GM12878 (cell line): ENCODE measurements at regions not wholly inside any gene's neighbourhood (a gene's known extent, or its start where the extent isn't known, plus 50 kb on each side); places are given as distances from the start of the nearest gene placed in this dataset.
A peak's percentile ranks its signal among the peaks of the same experiment; 100 is the strongest.

Experiments
- ATAC-seq: fragments of 200-7000 bp; cut with Tn5 transposase; 3 replicates; pipeline ENCODE4 v1.9.1; 2020; ENCODE audit warnings: mild to moderate bottlenecking, moderate library complexity
- BruUV-seq: library from RNA; stranded (reverse); fragments of 400-500 nt; replicated peaks from 2 replicates; lab custom pipeline; 2021; lab: Mats Ljungman, UMichigan
- CTCF ChIA-PET: fragments of 300-600 bp; sonication (Branson Sonifier 250); formaldehyde crosslinking; extraction: SDS; loops from one replicate; lab custom pipeline; 2021; ENCODE audit warnings: inconsistent platforms; lab: Yijun Ruan, JAX
- POLR2A ChIA-PET: fragments of 350-600 bp; formaldehyde crosslinking; extraction: SDS; loops from one replicate; lab custom pipeline; 2021; ENCODE audit warnings: inconsistent platforms; lab: Charles Lee
- RAD21 ChIA-PET: fragments of 300-600 bp; sonication (Branson Sonifier 250); formaldehyde crosslinking; loops from one replicate; lab custom pipeline; 2023; ENCODE audit warnings: antibody characterized with exemption; ENCODE audit not compliant: unreplicated experiment; lab: Charles Lee
- SMC1A ChIA-PET: fragments of 300-600 bp; sonication (Branson Sonifier 250); formaldehyde crosslinking; loops from one replicate; lab custom pipeline; 2023; ENCODE audit not compliant: unreplicated experiment, uncharacterized antibody; lab: Charles Lee
- DNase-seq: peaks from one replicate; pipeline ENCODE4 v3.0.0-alpha.2; 2011; ENCODE audit warnings: low read depth, low spot score
- FAIRE-seq: peaks from 3 replicates; lab custom pipeline; 2011; peaks lifted over from hg19 to GRCh38; lab: Jason Lieb, UNC
- H2AFZ ChIP-seq: 2 replicates; pipeline ENCODE4 v1.6.0; 2011; ENCODE audit warnings: low read depth, low read length, control low read depth; ENCODE audit not compliant: control insufficient read depth
- H3K27ac ChIP-seq: 2 replicates; pipeline ENCODE4 v1.5.1; 2011; ENCODE audit warnings: control low read depth; ENCODE audit not compliant: control insufficient read depth, insufficient read depth
- H3K27me3 ChIP-seq, 2 experiments: replicated peaks in 1 of 2; 2 replicates each; pipeline versions ENCODE4 v1.6.0 to v1.6.1; 2011; ENCODE audit warnings: low read length in 1 of 2; ENCODE audit not compliant: control insufficient read depth in 2 of 2, insufficient read depth in 2 of 2
- H3K36me3 ChIP-seq, 2 experiments: 2 replicates each; pipeline ENCODE4 v1.5.1; 2011; ENCODE audit warnings: low read length in 1 of 2; ENCODE audit not compliant: control insufficient read depth in 2 of 2, insufficient read depth in 2 of 2
- H3K4me1 ChIP-seq: 2 replicates; pipeline ENCODE4 v1.6.1; 2011; ENCODE audit warnings: mild to moderate bottlenecking, low read length, moderate library complexity, mixed read lengths; ENCODE audit not compliant: control insufficient read depth, insufficient read depth
- H3K4me2 ChIP-seq: 2 replicates; pipeline ENCODE4 v1.6.0; 2011; ENCODE audit warnings: control low read depth; ENCODE audit not compliant: control insufficient read depth, insufficient read depth
- H3K4me3 ChIP-seq: fragments of 200-600 bp; sonication (generic); 2 replicates; pipeline ENCODE4 v1.5.1; 2016
- H3K79me2 ChIP-seq: 2 replicates; pipeline ENCODE4 v1.6.0; 2011; ENCODE audit warnings: low read length; ENCODE audit not compliant: control insufficient read depth, insufficient read depth
- H3K9ac ChIP-seq: 2 replicates; pipeline ENCODE4 v1.8.0; 2011; ENCODE audit warnings: low read length, control low read depth, mixed read lengths; ENCODE audit not compliant: control insufficient read depth, insufficient read depth
- H3K9me3 ChIP-seq: replicated peaks from 3 replicates; pipeline ENCODE4 v1.5.1; 2011; ENCODE audit warnings: mild to moderate bottlenecking, low read length; ENCODE audit not compliant: control insufficient read depth, insufficient read depth
- H4K20me1 ChIP-seq: 2 replicates; pipeline ENCODE4 v1.6.0; 2011; ENCODE audit not compliant: control insufficient read depth, insufficient read depth
- ATF7 ChIP-seq: fragments of 450-650 bp; IDR thresholded peaks from 2 replicates; pipeline ENCODE4 v1.6.1; 2016; ENCODE audit warnings: low read depth, mild to moderate bottlenecking
- CREB1 ChIP-seq: IDR thresholded peaks from 2 replicates; pipeline ENCODE4 v1.6.1; 2012; ENCODE audit warnings: low read depth, mild to moderate bottlenecking, inconsistent platforms
- DPF2 ChIP-seq: fragments of 450-650 bp; IDR thresholded peaks from 2 replicates; pipeline ENCODE4 v1.6.1; 2017; ENCODE audit warnings: mild to moderate bottlenecking
- EGR1 ChIP-seq, 2 experiments: IDR thresholded peaks; 1 replicate in 1 of 2; 2 replicates in 1 of 2; pipeline ENCODE4 v1.6.1; 2011 to 2012; ENCODE audit warnings: low read depth in 2 of 2, low read length in 2 of 2, borderline replicate concordance in 1 of 2, mild to moderate bottlenecking in 1 of 2, moderate library complexity in 1 of 2
- FOS ChIP-seq: IDR thresholded peaks from 3 replicates; pipeline ENCODE4 v1.6.1; 2011; ENCODE audit warnings: borderline replicate concordance; ENCODE audit not compliant: insufficient read length; ENCODE audit errors: extremely low read depth
- IKZF1 ChIP-seq: fragments of 450-650 bp; conservative IDR thresholded peaks from 2 replicates; pipeline ENCODE4 v1.6.1; 2017; ENCODE audit warnings: antibody characterized with exemption, mild to moderate bottlenecking
- IKZF2 ChIP-seq, 2 experiments: fragments of 450-650 bp; IDR thresholded peaks; 2 replicates each; pipeline ENCODE4 v1.6.1; 2017; ENCODE audit warnings: mild to moderate bottlenecking in 2 of 2, moderate library complexity in 2 of 2
- NBN ChIP-seq: fragments of 450-650 bp; IDR thresholded peaks from 2 replicates; pipeline ENCODE4 v1.6.1; 2016
- RELA ChIP-seq: fragments of 450-650 bp; IDR thresholded peaks from 2 replicates; pipeline ENCODE4 v1.8.0; 2014; ENCODE audit warnings: borderline replicate concordance; ENCODE audit not compliant: partially characterized antibody
- RUNX3 ChIP-seq: IDR thresholded peaks from 2 replicates; pipeline ENCODE4 v1.6.1; 2012; ENCODE audit warnings: low read length, inconsistent platforms
- WRNIP1 ChIP-seq: IDR thresholded peaks from 2 replicates; pipeline ENCODE4 v1.6.1; 2011; ENCODE audit warnings: low read depth, low read length, improper control_type of control experiment, borderline replicate concordance
- ZNF622 ChIP-seq: fragments of 450-650 bp; IDR thresholded peaks from 2 replicates; pipeline ENCODE4 v1.6.1; 2017; ENCODE audit warnings: mild to moderate bottlenecking, inconsistent platforms
- WGBS: methylation state at CpG from one replicate; pipeline ENCODE4 v1.1.6; 2016; ENCODE audit warnings: low lambda C conversion rate; ENCODE audit not compliant: insufficient replicate concordance, insufficient coverage; ENCODE audit errors: missing lambda C conversion rate; 5-methylcytosine and 5-hydroxymethylcytosine counted together
- in situ Hi-C: fragments of 300-500 bp; cut with MboI; formaldehyde crosslinking; loops from 9 replicates; pipeline ENCODE4 v1.14.3; 2018; ENCODE audit warnings: mixed read lengths
- intact Hi-C: fragments of 100-400 bp; cut with micrococcal nuclease; formaldehyde crosslinking; loops from one replicate; pipeline ENCODE4 v1.14.2; 2022; ENCODE audit not compliant: unreplicated experiment
- TF ChIP-seq, protein P1 (sequence below), 3 experiments: IDR thresholded peaks in 2 of 3; conservative IDR thresholded peaks in 1 of 3; 2 replicates each; pipeline ENCODE4 v1.5.1; 2011; ENCODE audit warnings: low read depth in 3 of 3, low read length in 3 of 3, mild to moderate bottlenecking in 3 of 3, control low read depth in 2 of 3, moderate library complexity in 2 of 3, inconsistent platforms in 1 of 3, mixed read lengths in 1 of 3; ENCODE audit not compliant: control insufficient read depth in 2 of 3, insufficient read depth in 1 of 3; ENCODE audit errors: extremely low read depth in 1 of 3
- TF ChIP-seq, protein P2 (sequence below): IDR thresholded peaks from 2 replicates; pipeline ENCODE4 v1.6.1; 2011; ENCODE audit warnings: mild to moderate bottlenecking, low read depth, low read length, moderate library complexity; ENCODE audit not compliant: insufficient replicate concordance
- TF ChIP-seq, protein P3 (sequence below): IDR thresholded peaks from 2 replicates; pipeline ENCODE4 v1.6.1; 2012; ENCODE audit warnings: low read depth, low read length, improper control_type of control experiment

DNA sequence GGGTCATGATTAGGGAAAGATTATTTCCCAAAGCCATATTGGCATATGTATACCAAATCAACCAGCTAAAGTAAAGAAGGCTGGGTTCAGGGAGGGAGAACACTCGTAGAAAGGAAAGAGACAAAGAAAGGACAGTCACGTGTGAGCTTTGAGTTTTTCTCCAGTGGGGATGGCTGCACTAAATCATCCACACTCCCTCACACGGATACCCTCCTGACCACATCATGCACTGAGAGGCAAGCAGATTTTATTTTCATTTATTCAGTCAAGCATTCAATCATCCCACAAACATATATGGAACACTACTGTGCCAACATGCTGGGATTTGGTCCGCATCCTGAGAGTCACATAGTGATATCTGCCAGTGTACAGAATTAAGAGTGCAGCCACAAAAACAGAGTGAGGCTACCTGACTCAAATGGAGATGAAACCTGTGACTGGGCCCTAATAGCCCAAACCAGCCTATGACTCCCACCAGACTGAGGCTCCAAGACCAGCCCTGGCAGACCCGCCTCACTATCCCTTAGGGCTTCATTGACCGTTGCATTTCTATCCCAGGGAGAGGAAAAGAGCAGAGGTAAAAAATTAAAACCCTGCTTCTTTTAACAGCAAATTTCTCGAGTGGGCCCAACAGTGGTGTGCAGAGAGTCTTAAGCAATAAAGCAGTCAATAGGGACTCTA lies 155.9 kb downstream of the BARHL2 start (continued):
- TF ChIP-seq, protein P1, sequence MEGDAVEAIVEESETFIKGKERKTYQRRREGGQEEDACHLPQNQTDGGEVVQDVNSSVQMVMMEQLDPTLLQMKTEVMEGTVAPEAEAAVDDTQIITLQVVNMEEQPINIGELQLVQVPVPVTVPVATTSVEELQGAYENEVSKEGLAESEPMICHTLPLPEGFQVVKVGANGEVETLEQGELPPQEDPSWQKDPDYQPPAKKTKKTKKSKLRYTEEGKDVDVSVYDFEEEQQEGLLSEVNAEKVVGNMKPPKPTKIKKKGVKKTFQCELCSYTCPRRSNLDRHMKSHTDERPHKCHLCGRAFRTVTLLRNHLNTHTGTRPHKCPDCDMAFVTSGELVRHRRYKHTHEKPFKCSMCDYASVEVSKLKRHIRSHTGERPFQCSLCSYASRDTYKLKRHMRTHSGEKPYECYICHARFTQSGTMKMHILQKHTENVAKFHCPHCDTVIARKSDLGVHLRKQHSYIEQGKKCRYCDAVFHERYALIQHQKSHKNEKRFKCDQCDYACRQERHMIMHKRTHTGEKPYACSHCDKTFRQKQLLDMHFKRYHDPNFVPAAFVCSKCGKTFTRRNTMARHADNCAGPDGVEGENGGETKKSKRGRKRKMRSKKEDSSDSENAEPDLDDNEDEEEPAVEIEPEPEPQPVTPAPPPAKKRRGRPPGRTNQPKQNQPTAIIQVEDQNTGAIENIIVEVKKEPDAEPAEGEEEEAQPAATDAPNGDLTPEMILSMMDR (IDR thresholded peaks at IDR 0.05 in 2 of 3, conservative IDR thresholded peaks at IDR 0.05 in 1 of 3; ENCODE audit: control insufficient read depth in 2 of 3, extremely low read depth in 1 of 3, insufficient read depth in 1 of 3, low read depth in 3 of 3, low read length in 3 of 3): no peak
- TF ChIP-seq, protein P2, sequence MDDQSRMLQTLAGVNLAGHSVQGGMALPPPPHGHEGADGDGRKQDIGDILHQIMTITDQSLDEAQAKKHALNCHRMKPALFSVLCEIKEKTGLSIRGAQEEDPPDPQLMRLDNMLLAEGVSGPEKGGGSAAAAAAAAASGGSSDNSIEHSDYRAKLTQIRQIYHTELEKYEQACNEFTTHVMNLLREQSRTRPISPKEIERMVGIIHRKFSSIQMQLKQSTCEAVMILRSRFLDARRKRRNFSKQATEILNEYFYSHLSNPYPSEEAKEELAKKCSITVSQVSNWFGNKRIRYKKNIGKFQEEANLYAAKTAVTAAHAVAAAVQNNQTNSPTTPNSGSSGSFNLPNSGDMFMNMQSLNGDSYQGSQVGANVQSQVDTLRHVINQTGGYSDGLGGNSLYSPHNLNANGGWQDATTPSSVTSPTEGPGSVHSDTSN: no peak
- no peak for TF ChIP-seq CREB1

DNA sequence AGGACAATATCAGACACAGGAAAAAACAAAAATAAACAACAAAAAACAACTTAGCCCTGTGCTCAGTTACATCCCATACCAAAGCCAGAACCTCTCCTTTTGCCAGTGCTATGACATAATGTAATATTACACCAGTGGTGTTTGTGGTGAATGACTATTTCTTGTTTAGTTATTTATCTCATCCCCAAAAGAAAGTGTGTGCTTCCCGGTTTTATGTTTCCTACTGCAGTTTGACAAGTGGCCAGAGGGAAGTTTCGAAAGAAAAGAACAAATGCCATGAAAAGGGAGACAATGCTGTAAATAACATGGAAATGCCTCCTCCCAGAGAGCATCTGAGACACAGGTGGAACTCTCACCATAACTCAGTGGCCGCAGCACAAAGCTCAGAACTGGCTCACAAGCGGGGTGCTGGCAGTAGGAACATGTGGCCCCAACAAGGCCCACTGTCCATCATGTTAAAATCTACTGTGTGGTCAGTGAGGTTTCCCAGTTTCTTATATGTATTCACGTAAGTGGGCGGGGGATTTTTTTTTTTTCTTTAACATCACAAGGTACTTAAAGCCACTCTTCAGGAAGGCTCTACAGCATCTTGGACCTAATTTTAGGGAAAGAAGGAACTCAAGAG lies 158.2 kb downstream of the BARHL2 start:
- Histone ChIP-seq H3K36me3 (no peaks in the 10 kb centered on the region), H3K9ac (no peak overlapping the region), H3K79me2 (no peaks in the 10 kb centered on the region), H3K27ac (no peak overlapping the region), H2AFZ (no peak overlapping the region), H3K4me1 (no peaks in the 10 kb centered on the region), H3K27me3 (no peaks in the 10 kb centered on the region), H3K4me3 (no peak overlapping the region), H3K9me3 (no peaks in the 10 kb centered on the region), H4K20me1 (no peaks in the 10 kb centered on the region), H3K4me2 (no peak overlapping the region)
- ChIA-PET SMC1A (interaction anchor here (0.8 to 5.8 kb wide), 11 partner anchors 11 to 125 kb away, joined by 3 to 28 read pairs (median 3); no protein-coding TSS in a partner anchor), CTCF (interaction anchor here (0.5 to 2.8 kb wide), 7 partner anchors 13 to 124 kb away, joined by 3 to 11 read pairs (median 6); no protein-coding TSS in a partner anchor), POLR2A (interaction anchor here (0.7 to 1.8 kb wide), 2 partner anchors 53 to 81 kb away, joined by 3 to 6 read pairs; no protein-coding TSS in a partner anchor), RAD21 (interaction anchor here (0.8 to 2.9 kb wide), 8 partner anchors 14 to 82 kb away, joined by 3 to 20 read pairs (median 6); no protein-coding TSS in a partner anchor)
- in situ Hi-C loops (no loop called here), intact Hi-C loops (loop anchor here (2.0 kb wide), 1 partner anchor 48 kb away; no protein-coding TSS in a partner anchor)
- DNase-seq: no peak
- WGBS: 2% methylated on average over 6 of the region's 6 CpGs
- ATAC-seq: peak; percentile 80
- no TSS peak for BruUV-seq
- no peak for FAIRE-seq
- peak; percentile 11; the same call in 1 of the 2 replicates for TF ChIP-seq RUNX3
- peak; percentile 59; the same call in 1 of the 2 replicates for TF ChIP-seq ATF7
- peak; percentile 41 to 61; a peak in 2 of 4 replicates for TF ChIP-seq IKZF2 (IDR thresholded peaks at IDR 0.05)
- TF ChIP-seq FOS: no peak
- TF ChIP-seq RELA: no peak
- 0 out of 2 replicates have a peak, but pooled peaks have one; percentile 39 for TF ChIP-seq NBN
- peak; percentile 40 for TF ChIP-seq IKZF1
- TF ChIP-seq WRNIP1: no peak
- TF ChIP-seq, protein P3, sequence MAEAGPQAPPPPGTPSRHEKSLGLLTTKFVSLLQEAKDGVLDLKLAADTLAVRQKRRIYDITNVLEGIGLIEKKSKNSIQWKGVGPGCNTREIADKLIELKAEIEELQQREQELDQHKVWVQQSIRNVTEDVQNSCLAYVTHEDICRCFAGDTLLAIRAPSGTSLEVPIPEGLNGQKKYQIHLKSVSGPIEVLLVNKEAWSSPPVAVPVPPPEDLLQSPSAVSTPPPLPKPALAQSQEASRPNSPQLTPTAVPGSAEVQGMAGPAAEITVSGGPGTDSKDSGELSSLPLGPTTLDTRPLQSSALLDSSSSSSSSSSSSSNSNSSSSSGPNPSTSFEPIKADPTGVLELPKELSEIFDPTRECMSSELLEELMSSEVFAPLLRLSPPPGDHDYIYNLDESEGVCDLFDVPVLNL: no peak
- TF ChIP-seq EGR1 (IDR thresholded peaks at IDR 0.05; ENCODE audit: borderline replicate concordance in 1 of 2, low read depth in 2 of 2, low read length in 2 of 2): no peak
- no peak for TF ChIP-seq ZNF622
- peak; percentile 58 for TF ChIP-seq DPF2
- TF ChIP-seq, protein P2: peak; percentile 25
